Aorta (tissue), 5 donors: ENCODE measurements at regions not wholly inside any gene's neighbourhood (a gene's known extent, or its start where the extent isn't known, plus 50 kb on each side); places are given as distances from the start of the nearest gene placed in this dataset.

Experiments
- ATAC-seq: fragments of 200-7000 bp; cut with Tn5 transposase; one replicate; pipeline ENCODE4 v1.9.1; 2022; ENCODE audit warnings: moderate library complexity; ENCODE audit not compliant: low FRiP score
- DNase-seq, 2 donors: peaks; one replicate each; pipeline ENCODE4 v3.0.0-alpha.2; 2020
- H3K27ac ChIP-seq, 2 donors: one replicate each; pipeline ENCODE4 v1.5.1; 2013; ENCODE audit warnings: low read length in 2 of 2, mild to moderate bottlenecking in 2 of 2, moderate library complexity in 2 of 2, control low read depth in 1 of 2, inconsistent platforms in 1 of 2, low read depth in 1 of 2
- H3K27me3 ChIP-seq, 2 donors: one replicate each; pipeline ENCODE4 v1.6.1; 2013; ENCODE audit warnings: control low read depth in 1 of 2, low read length in 1 of 2, mild to moderate bottlenecking in 1 of 2, moderate library complexity in 1 of 2; ENCODE audit not compliant: insufficient read depth in 2 of 2, control insufficient read depth in 1 of 2
- H3K36me3 ChIP-seq, 2 donors: one replicate each; pipeline ENCODE4 v1.6.1; 2013; ENCODE audit warnings: control low read depth in 1 of 2, low read length in 1 of 2, mild to moderate bottlenecking in 1 of 2; ENCODE audit not compliant: insufficient read depth in 2 of 2, control insufficient read depth in 1 of 2
- H3K4me1 ChIP-seq, 2 donors: one replicate each; pipeline ENCODE4 v1.6.1; 2013; ENCODE audit warnings: low read length in 2 of 2, control low read depth in 1 of 2, mild to moderate bottlenecking in 1 of 2, moderate library complexity in 1 of 2; ENCODE audit not compliant: insufficient read depth in 2 of 2, control insufficient read depth in 1 of 2
- H3K4me3 ChIP-seq, 2 donors: one replicate each; pipeline ENCODE4 v1.5.1; 2013; ENCODE audit warnings: low read length in 2 of 2, control low read depth in 1 of 2, mild to moderate bottlenecking in 1 of 2
- H3K9me3 ChIP-seq: one replicate; pipeline ENCODE4 v1.6.1; 2013; ENCODE audit warnings: mild to moderate bottlenecking, low read length; ENCODE audit not compliant: control insufficient read depth
- WGBS, 2 donors: extraction: QIAGEN DNeasy Blood & Tissue Kit; methylation state at CpG; one replicate each; pipeline ENCODE4 v1.1.7; 2013; 5-methylcytosine and 5-hydroxymethylcytosine counted together
- intact Hi-C, 2 donors: fragments of 100-400 bp; cut with DNase I; formaldehyde crosslinking; loops; one replicate each; pipeline versions ENCODE4 v1.14.2 to v1.15.0; 2022
- microRNA-seq, 2 donors: library from miRNA; unstranded; fragments of <30 nt; microRNA quantifications; one replicate each; pipeline ENCODE4 v1.2.0, GENCODE V29; 2020
- donor health status: healthy with polysubstance abuse.
- donor health status: Bipolar disorder and iron deficiency.
- donor health status: DM: no; HTN: no; CAD: no.
- donor health status: DM: no; HTN: no; CAD: no.
- donor health status: DM: yes; HTN: yes; CAD: no.

DNA sequence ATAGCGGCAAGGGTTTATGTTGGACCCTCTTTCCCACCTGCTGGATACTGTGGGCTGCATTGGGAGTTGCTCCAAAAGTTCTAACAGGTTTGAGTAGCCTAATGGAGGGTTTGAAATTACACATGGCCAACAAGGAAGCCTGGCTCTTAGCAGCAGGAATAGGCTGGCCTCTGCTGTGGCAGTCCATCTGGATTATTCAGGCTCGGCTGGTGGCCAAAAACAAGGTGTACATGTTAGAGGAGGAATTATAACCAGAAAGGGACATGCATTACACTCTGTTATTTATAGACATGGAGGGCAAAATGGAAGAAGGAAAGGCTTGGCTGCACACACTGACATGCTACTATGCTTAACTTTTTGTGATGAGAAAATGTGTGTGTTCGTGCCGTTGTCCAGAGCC, 61.1 kb upstream of the NRXN1 start:
- intact Hi-C loops: no loop called here
- no peaks in the 10 kb centered on the region for H3K36me3 ChIP-seq
- 77 to 85% methylated on average over 4 of the region's 4 CpGs for WGBS, 2 donors
- no peaks in the 10 kb centered on the region for H3K4me1 ChIP-seq
- H3K27ac ChIP-seq: no peak overlapping the region
- no peak overlapping the region for H3K4me3 ChIP-seq
- no peak for DNase-seq
- ATAC-seq: no peak
- no peaks in the 10 kb centered on the region for H3K27me3 ChIP-seq
- H3K9me3 ChIP-seq: no peaks in the 10 kb centered on the region

GRCh38 chr2:51085420-51086068, 53.6 kb upstream of the NRXN1 start:
- Histone ChIP-seq H3K36me3 (no peaks in the 10 kb centered on the region), H3K4me3 (no peak overlapping the region), H3K27me3 (no peaks in the 10 kb centered on the region), H3K9me3 (no peaks in the 10 kb centered on the region), H3K27ac (no peak overlapping the region), H3K4me1 (no peaks in the 10 kb centered on the region)
- DNase-seq: no peak
- WGBS, 2 donors: 64 to 71% methylated on average over 3 of the region's 3 CpGs
- ATAC-seq: no peak
- intact Hi-C loops: no loop called here

GRCh38 chr2:51084750-51085149, 52.8 kb upstream of the NRXN1 start:
- Histone ChIP-seq H3K4me3 (no peak overlapping the region), H3K4me1 (no peaks in the 10 kb centered on the region), H3K9me3 (no peaks in the 10 kb centered on the region), H3K36me3 (no peaks in the 10 kb centered on the region), H3K27ac (no peak overlapping the region), H3K27me3 (no peaks in the 10 kb centered on the region)
- intact Hi-C loops: no loop called here
- ATAC-seq (no peak), DNase-seq (no peak)
- 81 to 84% methylated on average over 2 of the region's 2 CpGs for WGBS, 2 donors

Small RNA genes lying in the stretch of these regions (microRNA-seq; reads per million reads assigned to microRNA genes)
- gene MIR4431: 0 reads per million in 2 donors
